PFSK-1 (cell line): ENCODE measurements at regions not wholly inside any gene's neighbourhood (a gene's known extent, or its start where the extent isn't known, plus 50 kb on each side); places are given as distances from the start of the nearest gene placed in this dataset.

Experiments
- FOXP2 ChIP-seq: optimal IDR thresholded peaks from 2 replicates; pipeline ENCODE3; 2011; ENCODE audit warnings: borderline replicate concordance, control low read depth, inconsistent platforms; ENCODE audit not compliant: insufficient read depth; ENCODE audit errors: extremely low read length, extremely low read depth
- POLR2AphosphoS5 ChIP-seq: IDR thresholded peaks from 2 replicates; pipeline ENCODE4 v1.6.1; 2012; ENCODE audit warnings: low read depth, mild to moderate bottlenecking, control low read depth, low read length, moderate library complexity
- SIN3A ChIP-seq: IDR thresholded peaks from 2 replicates; pipeline ENCODE4 v1.6.1; 2012; ENCODE audit warnings: mild to moderate bottlenecking, low read length, moderate library complexity, borderline replicate concordance; ENCODE audit not compliant: insufficient read depth
- TAF1 ChIP-seq: IDR thresholded peaks from 2 replicates; pipeline ENCODE4 v1.6.1; 2012; ENCODE audit warnings: low read length, control low read depth, borderline replicate concordance; ENCODE audit not compliant: insufficient read depth
- TF ChIP-seq, protein P1 (sequence below), 2 experiments: IDR thresholded peaks; 2 replicates each; pipeline versions ENCODE4 v1.6.1 to v1.8.0; 2011 to 2012; ENCODE audit warnings: low read depth in 2 of 2, low read length in 2 of 2, control low read depth in 1 of 2, inconsistent platforms in 1 of 2, mild to moderate bottlenecking in 1 of 2, moderate library complexity in 1 of 2; ENCODE audit not compliant: insufficient read depth in 1 of 2

DNA sequence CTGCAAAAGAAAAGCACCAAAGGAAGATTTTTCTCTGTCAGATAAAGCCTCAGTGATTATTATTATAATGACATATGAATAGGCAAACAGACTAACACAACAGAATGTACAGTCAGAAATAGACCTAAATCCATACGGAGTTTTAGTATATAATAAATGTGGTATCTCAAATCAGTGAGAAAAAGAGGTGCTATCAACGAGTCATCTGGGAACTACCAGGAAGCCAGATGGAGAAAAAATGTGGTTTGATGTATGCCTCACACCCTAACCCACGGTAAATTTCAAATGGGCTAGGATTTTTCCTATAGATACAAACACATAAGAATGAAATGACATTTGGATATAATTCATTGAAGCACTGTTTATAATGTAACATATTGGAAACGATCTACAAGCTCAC is 110.3 kb downstream of the ODF2L start:
- TF ChIP-seq POLR2AphosphoS5 (no peak), SIN3A (no peak), TAF1 (no peak), FOXP2 (no peak)
- TF ChIP-seq, protein P1, sequence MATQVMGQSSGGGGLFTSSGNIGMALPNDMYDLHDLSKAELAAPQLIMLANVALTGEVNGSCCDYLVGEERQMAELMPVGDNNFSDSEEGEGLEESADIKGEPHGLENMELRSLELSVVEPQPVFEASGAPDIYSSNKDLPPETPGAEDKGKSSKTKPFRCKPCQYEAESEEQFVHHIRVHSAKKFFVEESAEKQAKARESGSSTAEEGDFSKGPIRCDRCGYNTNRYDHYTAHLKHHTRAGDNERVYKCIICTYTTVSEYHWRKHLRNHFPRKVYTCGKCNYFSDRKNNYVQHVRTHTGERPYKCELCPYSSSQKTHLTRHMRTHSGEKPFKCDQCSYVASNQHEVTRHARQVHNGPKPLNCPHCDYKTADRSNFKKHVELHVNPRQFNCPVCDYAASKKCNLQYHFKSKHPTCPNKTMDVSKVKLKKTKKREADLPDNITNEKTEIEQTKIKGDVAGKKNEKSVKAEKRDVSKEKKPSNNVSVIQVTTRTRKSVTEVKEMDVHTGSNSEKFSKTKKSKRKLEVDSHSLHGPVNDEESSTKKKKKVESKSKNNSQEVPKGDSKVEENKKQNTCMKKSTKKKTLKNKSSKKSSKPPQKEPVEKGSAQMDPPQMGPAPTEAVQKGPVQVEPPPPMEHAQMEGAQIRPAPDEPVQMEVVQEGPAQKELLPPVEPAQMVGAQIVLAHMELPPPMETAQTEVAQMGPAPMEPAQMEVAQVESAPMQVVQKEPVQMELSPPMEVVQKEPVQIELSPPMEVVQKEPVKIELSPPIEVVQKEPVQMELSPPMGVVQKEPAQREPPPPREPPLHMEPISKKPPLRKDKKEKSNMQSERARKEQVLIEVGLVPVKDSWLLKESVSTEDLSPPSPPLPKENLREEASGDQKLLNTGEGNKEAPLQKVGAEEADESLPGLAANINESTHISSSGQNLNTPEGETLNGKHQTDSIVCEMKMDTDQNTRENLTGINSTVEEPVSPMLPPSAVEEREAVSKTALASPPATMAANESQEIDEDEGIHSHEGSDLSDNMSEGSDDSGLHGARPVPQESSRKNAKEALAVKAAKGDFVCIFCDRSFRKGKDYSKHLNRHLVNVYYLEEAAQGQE (IDR thresholded peaks at IDR 0.05; ENCODE audit: insufficient read depth in 1 of 2, low read depth in 2 of 2, low read length in 2 of 2), result no peak
